ENCODE measurements at regions not wholly inside any gene's neighbourhood (a gene's known extent, or its start where the extent isn't known, plus 50 kb on each side); places are given as distances from the start of the nearest gene placed in this dataset.
A peak's percentile ranks its signal among the peaks of the same experiment; 100 is the strongest.

GRCh38 chr1:106798991-106799390 is 257.5 kb upstream of the PRMT6 start:
- Histone ChIP-seq H3K36me3 (no peaks in the 10 kb centered on the region), H3K4me1 (no peaks in the 10 kb centered on the region), H3K27me3 (no peaks in the 10 kb centered on the region), H3K4me3 (no peak overlapping the region), H3K27ac (no peak overlapping the region), H3K9me3 (no peaks in the 10 kb centered on the region)
- DNase-seq, result no peak
- no peak for TF ChIP-seq CTCF (IDR thresholded peaks at IDR 0.05)
- intact Hi-C loops (cut with DNase I), result no loop called here
- no peak for ATAC-seq

GRCh38 chr1:106802181-106802580 is 254.3 kb upstream of the PRMT6 start:
- no peak for TF ChIP-seq CTCF (IDR thresholded peaks at IDR 0.05)
- Histone ChIP-seq H3K27ac (no peak overlapping the region), H3K9me3 (no peaks in the 10 kb centered on the region), H3K4me3 (no peak overlapping the region), H3K4me1 (no peaks in the 10 kb centered on the region), H3K36me3 (no peaks in the 10 kb centered on the region), H3K27me3 (no peaks in the 10 kb centered on the region)
- ATAC-seq (no peak), DNase-seq (no peak)
- intact Hi-C loops (cut with DNase I), result no loop called here

GRCh38 chr1:106814418-106814817 is 242.1 kb upstream of the PRMT6 start:
- DNase-seq (no peak), ATAC-seq (no peak)
- Histone ChIP-seq H3K36me3 (no peaks in the 10 kb centered on the region), H3K4me3 (no peak overlapping the region), H3K4me1 (no peaks in the 10 kb centered on the region), H3K9me3 (no peaks in the 10 kb centered on the region), H3K27me3 (no peaks in the 10 kb centered on the region), H3K27ac (no peak overlapping the region)
- intact Hi-C loops (cut with DNase I), result no loop called here
- TF ChIP-seq CTCF (IDR thresholded peaks at IDR 0.05), result no peak

DNA sequence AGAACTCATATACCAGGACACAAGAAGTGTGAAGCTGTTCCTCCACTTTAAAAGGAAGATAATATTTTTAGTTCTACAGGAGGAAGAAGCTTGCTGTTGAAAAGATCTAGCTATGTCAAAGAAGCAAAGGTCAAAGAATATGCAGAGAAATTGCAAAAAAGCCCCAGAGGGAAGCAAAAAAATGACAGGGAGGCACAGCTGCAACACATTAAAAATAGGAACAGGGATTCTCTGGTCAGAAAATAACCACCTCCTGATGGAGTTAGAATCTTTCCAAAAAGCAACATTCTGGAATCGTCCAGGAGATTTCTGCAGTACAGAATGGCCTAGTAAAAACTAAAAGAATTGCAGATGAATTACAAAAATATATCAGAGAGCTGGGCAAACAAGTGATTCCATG is 238.9 kb upstream of the PRMT6 start:
- intact Hi-C loops (cut with DNase I), result no loop called here
- no peak for ATAC-seq
- no peaks in the 10 kb centered on the region for H3K27me3 ChIP-seq
- H3K36me3 ChIP-seq, result no peaks in the 10 kb centered on the region
- no peak overlapping the region for H3K4me3 ChIP-seq
- no peaks in the 10 kb centered on the region for H3K9me3 ChIP-seq
- no peak for DNase-seq
- no peak overlapping the region for H3K27ac ChIP-seq
- TF ChIP-seq CTCF (IDR thresholded peaks at IDR 0.05), result no peak
- no peaks in the 10 kb centered on the region for H3K4me1 ChIP-seq

- no peak for TF ChIP-seq CTCF (IDR thresholded peaks at IDR 0.05)
- ATAC-seq, result peak; percentile 54
These were observed 225.0 kb upstream of the PRMT6 start for GRCh38 chr1:106831511-106831910.

DNA sequence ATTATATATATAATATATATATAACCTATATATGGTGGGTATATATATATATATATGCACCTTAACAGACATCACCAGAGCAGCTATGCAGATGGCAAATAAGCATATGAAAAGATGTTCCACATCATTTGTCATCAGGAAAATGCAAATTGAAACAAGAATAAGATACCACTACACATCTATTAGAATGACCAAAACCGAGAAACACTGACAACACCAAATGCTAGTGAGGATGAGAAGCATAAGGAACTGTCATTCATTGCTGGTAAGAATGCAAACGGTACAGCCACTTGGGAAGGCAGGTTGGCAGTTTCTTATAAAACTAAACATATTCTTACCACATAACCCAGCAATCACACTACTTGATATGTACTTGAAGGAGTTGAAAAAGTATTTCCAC is 219.8 kb upstream of the PRMT6 start:
- Histone ChIP-seq H3K27ac (no peak overlapping the region), H3K27me3 (no peaks in the 10 kb centered on the region), H3K4me3 (no peak overlapping the region), H3K4me1 (no peaks in the 10 kb centered on the region), H3K9me3 (no peaks in the 10 kb centered on the region), H3K36me3 (no peaks in the 10 kb centered on the region)
- no peak for DNase-seq
- no peak for ATAC-seq
- no peak for TF ChIP-seq CTCF (IDR thresholded peaks at IDR 0.05)
- intact Hi-C loops (cut with DNase I), result no loop called here

More at GRCh38 chr1:106831511-106831910, 225.0 kb upstream of the PRMT6 start:
- DNase-seq, result no peak
- Histone ChIP-seq H3K4me1 (no peaks in the 10 kb centered on the region), H3K27me3 (no peaks in the 10 kb centered on the region), H3K4me3 (no peak overlapping the region), H3K27ac (no peak overlapping the region), H3K36me3 (no peaks in the 10 kb centered on the region), H3K9me3 (no peaks in the 10 kb centered on the region)
- intact Hi-C loops (cut with DNase I), result no loop called here

Data from upper lobe of right lung (tissue), 1 donor.